DOHH2 (cell line): ENCODE measurements at regions not wholly inside any gene's neighbourhood (a gene's known extent, or its start where the extent isn't known, plus 50 kb on each side); places are given as distances from the start of the nearest gene placed in this dataset.

ENCODE experiments used
- H3F3A ChIP-seq: fragments of 200-600 bp; sonication (generic), shearing (Covaris generic); 2 replicates; pipeline ENCODE4 v1.6.0; 2016; ENCODE audit warnings: antibody characterized with exemption, mild to moderate bottlenecking; ENCODE audit not compliant: control insufficient read depth, insufficient read depth
- H3K27ac ChIP-seq: fragments of 200-600 bp; sonication (generic); 2 replicates; pipeline ENCODE4 v1.5.1; 2014; ENCODE audit warnings: low read depth, mild to moderate bottlenecking, low read length, moderate library complexity
- H3K27me3 ChIP-seq: fragments of 200-600 bp; sonication (generic); 2 replicates; pipeline ENCODE4 v1.6.1; 2014; ENCODE audit warnings: mild to moderate bottlenecking, low read length, mixed read lengths; ENCODE audit not compliant: control insufficient read depth
- H3K36me3 ChIP-seq: fragments of 200-600 bp; sonication (generic); 2 replicates; pipeline ENCODE4 v1.6.1; 2014; ENCODE audit warnings: mild to moderate bottlenecking, low read length, moderate library complexity, mixed read lengths; ENCODE audit not compliant: control insufficient read depth
- H3K4me1 ChIP-seq: fragments of 200-600 bp; sonication (generic); 2 replicates; pipeline ENCODE4 v1.6.1; 2014; ENCODE audit warnings: mild to moderate bottlenecking, low read length, mixed read lengths; ENCODE audit not compliant: control insufficient read depth
- H3K4me2 ChIP-seq: fragments of 200-600 bp; sonication (generic); 2 replicates; pipeline ENCODE4 v1.6.0; 2014; ENCODE audit warnings: mild to moderate bottlenecking, low read length, moderate library complexity
- H3K4me3 ChIP-seq: fragments of 200-600 bp; sonication (generic); 2 replicates; pipeline ENCODE4 v1.5.1; 2014; ENCODE audit warnings: mild to moderate bottlenecking, low read length, mixed read lengths
- H3K79me2 ChIP-seq: fragments of 200-600 bp; sonication (generic); 2 replicates; pipeline ENCODE4 v1.6.1; 2014; ENCODE audit warnings: mild to moderate bottlenecking, low read length, mixed read lengths; ENCODE audit not compliant: control insufficient read depth
- H3K9me2 ChIP-seq: fragments of 200-600 bp; sonication (generic); replicated peaks from 2 replicates; pipeline ENCODE4 v1.6.1; 2014; ENCODE audit warnings: mild to moderate bottlenecking, low read length, mixed read lengths; ENCODE audit not compliant: control insufficient read depth
- H3K9me3 ChIP-seq: fragments of 200-600 bp; sonication (generic); 2 replicates; pipeline ENCODE4 v1.6.1; 2014; ENCODE audit warnings: antibody characterized with exemption, low read length, mixed read lengths; ENCODE audit not compliant: control insufficient read depth, insufficient read depth
- H4K20me1 ChIP-seq: fragments of 200-600 bp; sonication (generic); 2 replicates; pipeline ENCODE4 v1.6.0; 2014; ENCODE audit warnings: low read depth, mild to moderate bottlenecking, antibody characterized with exemption, low read length, moderate library complexity; ENCODE audit not compliant: control insufficient read depth, insufficient read depth
- CTCF ChIP-seq: fragments of 200-600 bp; sonication (generic); IDR thresholded peaks from one replicate; pipeline ENCODE4 v1.5.1; 2014; ENCODE audit warnings: antibody characterized with exemption, mild to moderate bottlenecking, low read depth, low read length; ENCODE audit not compliant: poor library complexity, severe bottlenecking
- EZH2phosphoT487 ChIP-seq: fragments of 200-600 bp; sonication (generic); IDR thresholded peaks from 2 replicates; pipeline ENCODE4 v1.6.1; 2017; ENCODE audit warnings: borderline replicate concordance, mild to moderate bottlenecking, antibody characterized with exemption, low read length, moderate library complexity, mixed read lengths

DNA sequence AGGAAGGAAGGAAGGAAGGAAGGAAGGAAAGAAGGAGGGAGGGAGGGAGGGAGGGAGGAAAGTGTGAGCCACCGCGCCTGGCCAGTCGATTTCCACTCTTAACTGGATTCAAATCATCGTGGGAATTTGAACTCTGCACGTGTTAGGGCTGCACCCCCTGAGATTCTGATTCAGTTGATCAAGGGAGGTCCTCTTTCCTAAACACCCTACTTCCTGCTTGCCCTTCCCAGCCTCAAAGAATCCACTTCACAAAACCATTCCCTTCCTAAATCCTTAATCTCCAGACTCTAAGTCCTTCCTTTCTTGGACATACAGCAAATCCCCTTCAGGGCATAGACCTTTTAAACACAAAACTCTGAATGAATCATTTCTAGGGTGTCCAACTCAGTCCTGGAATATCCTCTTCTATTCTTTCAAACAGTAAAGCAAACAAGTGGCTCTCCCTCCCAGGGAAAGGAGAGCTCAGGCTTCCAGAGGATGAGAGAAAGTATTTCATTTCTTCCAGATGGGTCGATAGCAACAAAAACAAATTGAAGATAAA, 68.2 kb upstream of the MBOAT2 start:
- Histone ChIP-seq H3F3A (no peaks in the 10 kb centered on the region), H3K9me3 (no peaks in the 10 kb centered on the region), H4K20me1 (no peaks in the 10 kb centered on the region), H3K9me2 (no peaks in the 10 kb centered on the region), H3K4me1 (no peaks in the 10 kb centered on the region), H3K27ac (no peak overlapping the region), H3K27me3 (peaks cover 11% of the 10 kb centered on the region; the same call in 1 of the 2 replicates), H3K4me2 (no peak overlapping the region), H3K4me3 (no peak overlapping the region), H3K36me3 (no peaks in the 10 kb centered on the region), H3K79me2 (no peaks in the 10 kb centered on the region)
- no peak for TF ChIP-seq CTCF
- TF ChIP-seq EZH2phosphoT487 = no peak

DNA sequence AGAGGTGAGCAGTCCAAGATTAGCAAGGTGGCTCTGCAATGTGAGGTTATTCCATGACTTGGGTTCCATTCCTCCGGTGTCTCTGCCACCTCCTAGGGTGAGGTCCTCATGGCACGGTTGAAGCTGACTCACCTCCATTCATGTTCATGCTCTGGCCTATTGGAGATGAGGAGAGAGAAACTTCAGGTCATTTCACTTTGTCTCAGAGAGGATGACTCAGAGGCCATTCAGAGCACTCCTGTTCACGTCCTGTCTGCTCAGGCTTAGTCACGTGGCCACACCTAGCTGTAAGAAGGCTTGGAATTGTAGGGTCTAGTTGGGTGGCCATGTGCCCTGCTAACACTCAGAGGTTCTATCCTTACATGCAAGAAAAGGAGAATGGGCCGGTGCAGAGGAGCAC, 67.5 kb upstream of the MBOAT2 start:
- Histone ChIP-seq H3K4me1 (no peaks in the 10 kb centered on the region), H3K36me3 (no peaks in the 10 kb centered on the region), H3K4me3 (no peak overlapping the region), H3K27me3 (peaks cover 16% of the 10 kb centered on the region; the same call in 1 of the 2 replicates), H3K9me2 (no peaks in the 10 kb centered on the region), H3K79me2 (no peaks in the 10 kb centered on the region), H4K20me1 (no peaks in the 10 kb centered on the region), H3F3A (no peaks in the 10 kb centered on the region), H3K9me3 (peaks cover 4% of the 10 kb centered on the region), H3K27ac (no peak overlapping the region), H3K4me2 (no peak overlapping the region)
- TF ChIP-seq EZH2phosphoT487 (no peak), CTCF (no peak)

- H3K9me3 ChIP-seq = peaks cover 4% of the 10 kb centered on the region
- H4K20me1 ChIP-seq = no peaks in the 10 kb centered on the region
- no peaks in the 10 kb centered on the region for H3F3A ChIP-seq
- H3K36me3 ChIP-seq = no peaks in the 10 kb centered on the region
- no peaks in the 10 kb centered on the region for H3K4me1 ChIP-seq
- H3K27ac ChIP-seq = no peak overlapping the region
- TF ChIP-seq EZH2phosphoT487 = no peak
- no peak for TF ChIP-seq CTCF
- H3K4me2 ChIP-seq = no peak overlapping the region
- peaks cover 16% of the 10 kb centered on the region; the same call in 1 of the 2 replicates for H3K27me3 ChIP-seq
- no peak overlapping the region for H3K4me3 ChIP-seq
- no peaks in the 10 kb centered on the region for H3K9me2 ChIP-seq
- H3K79me2 ChIP-seq = no peaks in the 10 kb centered on the region
These were observed 66.1 kb upstream of the MBOAT2 start for GRCh38 chr2:9069543-9069942.
